AML-193 (cell line): ENCODE measurements at regions not wholly inside any gene's neighbourhood (a gene's known extent, or its start where the extent isn't known, plus 50 kb on each side); places are given as distances from the start of the nearest gene placed in this dataset.
A peak's percentile ranks its signal among the peaks of the same experiment; 100 is the strongest.

ENCODE experiments used
- DNase-seq, 2 experiments: peaks; one replicate each; lab custom pipeline; 2025; lab: John Stamatoyannopoulos, UW

GRCh38 chr2:223701761-223702160 is 99.6 kb upstream of the SCG2 start:
- no peak for DNase-seq

- no peak for DNase-seq
These were observed 98.1 kb upstream of the SCG2 start for GRCh38 chr2:223700221-223700620.

- no peak for DNase-seq
These were observed 95.9 kb upstream of the SCG2 start for GRCh38 chr2:223697892-223698645.

- DNase-seq = no peak
These were observed 95.2 kb upstream of the SCG2 start for GRCh38 chr2:223697316-223697891.

- no peak for DNase-seq
These were observed 94.6 kb upstream of the SCG2 start for GRCh38 chr2:223696719-223697118.

GRCh38 chr2:223692191-223692947 is 90.2 kb upstream of the SCG2 start:
- no peak for DNase-seq

GRCh38 chr2:223688094-223688835 is 86.1 kb upstream of the SCG2 start:
- no peak for DNase-seq

- DNase-seq = no peak
These were observed 79.0 kb upstream of the SCG2 start for GRCh38 chr2:223681125-223681524.

GRCh38 chr2:223674998-223675609 is 72.9 kb upstream of the SCG2 start:
- peak in 1 of 2 experiments; percentile 4 for DNase-seq

- no peak for DNase-seq
These were observed 67.5 kb upstream of the SCG2 start for GRCh38 chr2:223669453-223670225.

GRCh38 chr2:223668302-223668998 is 66.3 kb upstream of the SCG2 start:
- peak; percentile 35 to 45 for DNase-seq

GRCh38 chr2:223654384-223654915 is 52.3 kb upstream of the SCG2 start:
- no peak for DNase-seq

GRCh38 chr2:223652902-223653301 is 50.7 kb upstream of the SCG2 start:
- DNase-seq = no peak

GRCh38 chr2:223652122-223652521 is 50.0 kb upstream of the SCG2 start:
- DNase-seq = no peak
